HG02852 (cell line): ENCODE measurements at regions not wholly inside any gene's neighbourhood (a gene's known extent, or its start where the extent isn't known, plus 50 kb on each side); places are given as distances from the start of the nearest gene placed in this dataset.
"Not testable (repeated sequence)": the region's sequence is repeated elsewhere in the genome, so short reads cannot be mapped to it uniquely, and the experiment has no call there.

Source experiments
- ATAC-seq: cut with Tn5 transposase; IDR thresholded peaks from one replicate; pipeline ENCODE4 v1.9.1; 2021; ENCODE audit warnings: mild to moderate bottlenecking, moderate library complexity; ENCODE audit not compliant: unreplicated experiment

- no peak for ATAC-seq
Observed at GRCh38 chr13:111610081-111610480, 289.6 kb downstream of the TEX29 start.

GRCh38 chr13:111610879-111611278, 290.4 kb downstream of the TEX29 start:
- no peak for ATAC-seq

- ATAC-seq = no peak
Observed at GRCh38 chr13:111611651-111612050, 291.2 kb downstream of the TEX29 start.

- ATAC-seq = no peak
Observed at GRCh38 chr13:111612886-111613285, 292.4 kb downstream of the TEX29 start.

GRCh38 chr13:111614009-111614408, 293.6 kb downstream of the TEX29 start:
- no peak for ATAC-seq

- no peak for ATAC-seq
Observed at GRCh38 chr13:111614613-111615012, 294.2 kb downstream of the TEX29 start.

- no peak for ATAC-seq
Observed at GRCh38 chr13:111616203-111616602, 295.8 kb downstream of the TEX29 start.

- ATAC-seq = no peak
Observed at GRCh38 chr13:111620166-111620565, 299.7 kb downstream of the TEX29 start.

GRCh38 chr13:111620586-111620985, 300.1 kb downstream of the TEX29 start:
- no peak for ATAC-seq

- ATAC-seq = no peak
Observed at GRCh38 chr13:111621164-111621563, 300.7 kb downstream of the TEX29 start.

- no peak for ATAC-seq
Observed at GRCh38 chr13:111622051-111622531, 301.6 kb downstream of the TEX29 start.

GRCh38 chr13:111623208-111623607, 302.8 kb downstream of the TEX29 start:
- ATAC-seq = no peak

- ATAC-seq = no peak
Observed at GRCh38 chr13:111623743-111624505, 303.5 kb downstream of the TEX29 start.

- no peak for ATAC-seq
Observed at GRCh38 chr13:111625526-111626315, 305.3 kb downstream of the TEX29 start.

- ATAC-seq = no peak
Observed at GRCh38 chr13:111626371-111627305, 306.2 kb downstream of the TEX29 start.

- no peak for ATAC-seq
Observed at GRCh38 chr13:111627596-111627995, 307.2 kb downstream of the TEX29 start.

- ATAC-seq = no peak
Observed at GRCh38 chr13:111629016-111629415, 308.6 kb downstream of the TEX29 start.

- no peak for ATAC-seq
Observed at GRCh38 chr13:111629457-111629856, 309.0 kb downstream of the TEX29 start.

GRCh38 chr13:111629926-111630325, 309.5 kb downstream of the TEX29 start:
- no peak for ATAC-seq

- no peak for ATAC-seq
Observed at GRCh38 chr13:111630406-111630805, 310.0 kb downstream of the TEX29 start.

- not testable (repeated sequence) for ATAC-seq
Observed at GRCh38 chr13:111631271-111631670, 310.8 kb downstream of the TEX29 start.
